ENCODE measurements at regions not wholly inside any gene's neighbourhood (a gene's known extent, or its start where the extent isn't known, plus 50 kb on each side); places are given as distances from the start of the nearest gene placed in this dataset.

DNA sequence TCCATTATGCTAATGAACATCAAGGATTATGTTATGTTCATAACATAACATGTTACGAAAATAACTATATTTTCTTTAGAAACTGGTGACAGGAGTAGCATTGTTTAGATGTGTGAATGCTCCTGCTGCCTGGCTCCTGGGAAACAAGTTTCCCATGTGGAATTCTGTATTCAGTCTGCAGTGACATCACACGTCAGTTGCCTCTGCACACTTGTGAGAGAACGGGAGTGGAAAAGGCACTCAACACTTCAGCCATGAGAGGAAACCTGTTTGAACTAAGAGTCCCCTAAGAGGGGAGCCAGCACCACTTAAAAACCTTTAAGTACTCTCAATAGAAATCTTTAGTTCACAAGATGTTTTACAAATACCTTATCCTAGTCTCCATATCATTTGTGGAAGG is 140.3 kb upstream of the FAM20C start:
- TF ChIP-seq, protein P1, sequence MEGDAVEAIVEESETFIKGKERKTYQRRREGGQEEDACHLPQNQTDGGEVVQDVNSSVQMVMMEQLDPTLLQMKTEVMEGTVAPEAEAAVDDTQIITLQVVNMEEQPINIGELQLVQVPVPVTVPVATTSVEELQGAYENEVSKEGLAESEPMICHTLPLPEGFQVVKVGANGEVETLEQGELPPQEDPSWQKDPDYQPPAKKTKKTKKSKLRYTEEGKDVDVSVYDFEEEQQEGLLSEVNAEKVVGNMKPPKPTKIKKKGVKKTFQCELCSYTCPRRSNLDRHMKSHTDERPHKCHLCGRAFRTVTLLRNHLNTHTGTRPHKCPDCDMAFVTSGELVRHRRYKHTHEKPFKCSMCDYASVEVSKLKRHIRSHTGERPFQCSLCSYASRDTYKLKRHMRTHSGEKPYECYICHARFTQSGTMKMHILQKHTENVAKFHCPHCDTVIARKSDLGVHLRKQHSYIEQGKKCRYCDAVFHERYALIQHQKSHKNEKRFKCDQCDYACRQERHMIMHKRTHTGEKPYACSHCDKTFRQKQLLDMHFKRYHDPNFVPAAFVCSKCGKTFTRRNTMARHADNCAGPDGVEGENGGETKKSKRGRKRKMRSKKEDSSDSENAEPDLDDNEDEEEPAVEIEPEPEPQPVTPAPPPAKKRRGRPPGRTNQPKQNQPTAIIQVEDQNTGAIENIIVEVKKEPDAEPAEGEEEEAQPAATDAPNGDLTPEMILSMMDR (IDR thresholded peaks at IDR 0.05): no peak
- TF ChIP-seq EP300 (IDR thresholded peaks at IDR 0.05) (no peak), POLR2AphosphoS5 (IDR thresholded peaks at IDR 0.05) (no peak)
